ENCODE measurements at regions not wholly inside any gene's neighbourhood (a gene's known extent, or its start where the extent isn't known, plus 50 kb on each side); places are given as distances from the start of the nearest gene placed in this dataset.

- TF ChIP-seq EGR1 (IDR thresholded peaks at IDR 0.05) (no peak), REST (IDR thresholded peaks at IDR 0.05; ENCODE audit: low read depth) (no peak), CEBPB (IDR thresholded peaks at IDR 0.05) (no peak), MAX (IDR thresholded peaks at IDR 0.05) (no peak), YY1 (IDR thresholded peaks at IDR 0.05; ENCODE audit: low read depth) (no peak), TEAD4 (IDR thresholded peaks at IDR 0.05) (no peak), USF1 (IDR thresholded peaks at IDR 0.05) (no peak), FOXM1 (IDR thresholded peaks at IDR 0.05; ENCODE audit: borderline replicate concordance, low read depth) (no peak), ZBTB7A (IDR thresholded peaks at IDR 0.05; ENCODE audit: low read depth) (no peak), CREB1 (IDR thresholded peaks at IDR 0.05; ENCODE audit: low read depth) (no peak), NFIC (IDR thresholded peaks at IDR 0.05) (no peak), TAF1 (IDR thresholded peaks at IDR 0.05; ENCODE audit: low read depth) (no peak)
Observed at GRCh38 chr7:52691257-52691656, 344.2 kb upstream of the POM121L12 start.

GRCh38 chr7:52689912-52690311, 345.5 kb upstream of the POM121L12 start:
- TF ChIP-seq TAF1 (IDR thresholded peaks at IDR 0.05; ENCODE audit: low read depth) = no peak
- TF ChIP-seq MAX (IDR thresholded peaks at IDR 0.05) = no peak
- TF ChIP-seq NFIC (IDR thresholded peaks at IDR 0.05) = no peak
- no peak for TF ChIP-seq CEBPB (IDR thresholded peaks at IDR 0.05)
- TF ChIP-seq YY1 (IDR thresholded peaks at IDR 0.05; ENCODE audit: low read depth) = no peak
- no peak for TF ChIP-seq EP300 (IDR thresholded peaks at IDR 0.05; ENCODE audit: borderline replicate concordance)
- no peak for TF ChIP-seq REST (IDR thresholded peaks at IDR 0.05; ENCODE audit: low read depth)
- TF ChIP-seq CREB1 (IDR thresholded peaks at IDR 0.05; ENCODE audit: low read depth) = no peak
- TF ChIP-seq ZBTB7A (IDR thresholded peaks at IDR 0.05; ENCODE audit: low read depth) = no peak
- no peak for TF ChIP-seq EGR1 (IDR thresholded peaks at IDR 0.05)
- TF ChIP-seq RAD21 (IDR thresholded peaks at IDR 0.05; ENCODE audit: low read depth) = no peak
- TF ChIP-seq FOXM1 (IDR thresholded peaks at IDR 0.05; ENCODE audit: borderline replicate concordance, low read depth) = no peak
- no peak for TF ChIP-seq TEAD4 (IDR thresholded peaks at IDR 0.05)
- no peak for TF ChIP-seq TCF12 (IDR thresholded peaks at IDR 0.05; ENCODE audit: low read depth)
- TF ChIP-seq USF1 (IDR thresholded peaks at IDR 0.05) = no peak

- TF ChIP-seq CEBPB (IDR thresholded peaks at IDR 0.05) = no peak
- no peak for TF ChIP-seq ZBTB7A (IDR thresholded peaks at IDR 0.05; ENCODE audit: low read depth)
- TF ChIP-seq EP300 (IDR thresholded peaks at IDR 0.05; ENCODE audit: borderline replicate concordance) = no peak
- no peak for TF ChIP-seq FOXM1 (IDR thresholded peaks at IDR 0.05; ENCODE audit: borderline replicate concordance, low read depth)
Observed at GRCh38 chr7:52685333-52685732, 350.1 kb upstream of the POM121L12 start.

GRCh38 chr7:52684388-52684787, 351.0 kb upstream of the POM121L12 start:
- no peak for TF ChIP-seq TAF1 (IDR thresholded peaks at IDR 0.05; ENCODE audit: low read depth)
- TF ChIP-seq RAD21 (IDR thresholded peaks at IDR 0.05; ENCODE audit: low read depth) = no peak
- no peak for TF ChIP-seq REST (IDR thresholded peaks at IDR 0.05; ENCODE audit: low read depth)
- no peak for TF ChIP-seq USF1 (IDR thresholded peaks at IDR 0.05)
- TF ChIP-seq TEAD4 (IDR thresholded peaks at IDR 0.05) = no peak
- no peak for TF ChIP-seq FOXM1 (IDR thresholded peaks at IDR 0.05; ENCODE audit: borderline replicate concordance, low read depth)
- TF ChIP-seq TCF12 (IDR thresholded peaks at IDR 0.05; ENCODE audit: low read depth) = no peak
- no peak for TF ChIP-seq CEBPB (IDR thresholded peaks at IDR 0.05)
- TF ChIP-seq YY1 (IDR thresholded peaks at IDR 0.05; ENCODE audit: low read depth) = no peak
- no peak for TF ChIP-seq NFIC (IDR thresholded peaks at IDR 0.05)
- no peak for TF ChIP-seq EP300 (IDR thresholded peaks at IDR 0.05; ENCODE audit: borderline replicate concordance)
- TF ChIP-seq ZBTB7A (IDR thresholded peaks at IDR 0.05; ENCODE audit: low read depth) = no peak
- TF ChIP-seq EGR1 (IDR thresholded peaks at IDR 0.05) = no peak
- TF ChIP-seq MAX (IDR thresholded peaks at IDR 0.05) = no peak
- TF ChIP-seq CREB1 (IDR thresholded peaks at IDR 0.05; ENCODE audit: low read depth) = no peak

Measured in Ishikawa (cell line).